ENCODE measurements at regions not wholly inside any gene's neighbourhood (a gene's known extent, or its start where the extent isn't known, plus 50 kb on each side); places are given as distances from the start of the nearest gene placed in this dataset.

- DNase-seq (ENCODE audit: low read depth), result no peak
- no peak overlapping the region for H3K4me3 ChIP-seq (ENCODE audit: low read depth, low read length)
- TF ChIP-seq, protein P1, sequence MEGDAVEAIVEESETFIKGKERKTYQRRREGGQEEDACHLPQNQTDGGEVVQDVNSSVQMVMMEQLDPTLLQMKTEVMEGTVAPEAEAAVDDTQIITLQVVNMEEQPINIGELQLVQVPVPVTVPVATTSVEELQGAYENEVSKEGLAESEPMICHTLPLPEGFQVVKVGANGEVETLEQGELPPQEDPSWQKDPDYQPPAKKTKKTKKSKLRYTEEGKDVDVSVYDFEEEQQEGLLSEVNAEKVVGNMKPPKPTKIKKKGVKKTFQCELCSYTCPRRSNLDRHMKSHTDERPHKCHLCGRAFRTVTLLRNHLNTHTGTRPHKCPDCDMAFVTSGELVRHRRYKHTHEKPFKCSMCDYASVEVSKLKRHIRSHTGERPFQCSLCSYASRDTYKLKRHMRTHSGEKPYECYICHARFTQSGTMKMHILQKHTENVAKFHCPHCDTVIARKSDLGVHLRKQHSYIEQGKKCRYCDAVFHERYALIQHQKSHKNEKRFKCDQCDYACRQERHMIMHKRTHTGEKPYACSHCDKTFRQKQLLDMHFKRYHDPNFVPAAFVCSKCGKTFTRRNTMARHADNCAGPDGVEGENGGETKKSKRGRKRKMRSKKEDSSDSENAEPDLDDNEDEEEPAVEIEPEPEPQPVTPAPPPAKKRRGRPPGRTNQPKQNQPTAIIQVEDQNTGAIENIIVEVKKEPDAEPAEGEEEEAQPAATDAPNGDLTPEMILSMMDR (conservative IDR thresholded peaks at IDR 0.05; ENCODE audit: low read depth, low read length), result no peak
These were observed 146.3 kb downstream of the TMEM132E start for GRCh38 chr17:34725725-34726124.

GRCh38 chr17:34725008-34725407 lies 145.6 kb downstream of the TMEM132E start:
- TF ChIP-seq, protein P1 (conservative IDR thresholded peaks at IDR 0.05; ENCODE audit: low read depth, low read length), result peak; percentile 8

GRCh38 chr17:34723875-34724274 lies 144.5 kb downstream of the TMEM132E start:
- no peak for DNase-seq (ENCODE audit: low read depth)
- TF ChIP-seq, protein P1 (conservative IDR thresholded peaks at IDR 0.05; ENCODE audit: low read depth, low read length), result no peak
- no peak overlapping the region for H3K4me3 ChIP-seq (ENCODE audit: low read depth, low read length)

More at GRCh38 chr17:34725008-34725407, 145.6 kb downstream of the TMEM132E start:
- no peak overlapping the region for H3K4me3 ChIP-seq (ENCODE audit: low read depth, low read length)
- no peak for DNase-seq (ENCODE audit: low read depth)

DNA sequence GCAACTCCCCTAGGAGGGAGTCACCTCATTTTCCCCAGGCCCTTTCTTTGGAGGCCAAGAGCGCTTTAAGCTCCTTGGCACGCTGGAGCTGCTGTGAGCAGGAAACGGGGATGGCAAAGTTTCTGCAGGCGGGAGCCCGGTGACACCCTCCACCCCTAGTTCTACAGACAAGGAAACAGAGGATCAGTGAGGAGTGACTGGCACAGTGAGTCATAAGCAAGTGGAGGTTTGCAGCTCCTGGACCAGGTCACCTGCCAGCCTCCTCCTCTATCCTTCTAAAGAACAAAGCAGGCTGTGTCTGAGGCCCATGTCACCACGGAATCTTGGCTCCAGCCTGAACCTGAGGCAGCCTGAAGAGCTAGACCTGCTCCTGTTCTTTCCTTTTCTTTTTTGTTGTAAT lies 141.9 kb downstream of the TMEM132E start:
- H3K4me3 ChIP-seq (ENCODE audit: low read depth, low read length), result no peak overlapping the region
- no peak for DNase-seq (ENCODE audit: low read depth)
- TF ChIP-seq, protein P1 (conservative IDR thresholded peaks at IDR 0.05; ENCODE audit: low read depth, low read length), result no peak

DNA sequence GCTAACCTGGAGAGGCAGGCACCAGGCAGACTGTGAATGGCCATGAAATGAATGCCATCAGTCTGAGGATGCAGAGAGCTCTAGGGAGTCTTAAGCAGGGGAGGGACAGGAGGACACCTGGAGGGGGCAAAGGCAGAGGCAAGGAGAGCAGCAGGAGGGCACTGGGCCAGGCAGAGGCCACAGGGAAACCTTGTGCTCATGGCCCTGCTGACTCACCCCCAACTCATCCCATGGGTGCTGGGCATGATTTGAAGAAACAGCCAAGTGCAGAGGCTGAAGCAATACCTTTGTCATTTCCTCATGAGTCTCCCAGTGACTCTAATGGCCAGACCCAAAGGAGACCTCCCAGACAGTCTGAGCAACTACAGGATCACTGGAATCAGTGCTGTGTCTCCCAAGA lies 141.4 kb downstream of the TMEM132E start:
- TF ChIP-seq, protein P1 (conservative IDR thresholded peaks at IDR 0.05; ENCODE audit: low read depth, low read length), result no peak
- no peak overlapping the region for H3K4me3 ChIP-seq (ENCODE audit: low read depth, low read length)
- DNase-seq (ENCODE audit: low read depth), result no peak

DNA sequence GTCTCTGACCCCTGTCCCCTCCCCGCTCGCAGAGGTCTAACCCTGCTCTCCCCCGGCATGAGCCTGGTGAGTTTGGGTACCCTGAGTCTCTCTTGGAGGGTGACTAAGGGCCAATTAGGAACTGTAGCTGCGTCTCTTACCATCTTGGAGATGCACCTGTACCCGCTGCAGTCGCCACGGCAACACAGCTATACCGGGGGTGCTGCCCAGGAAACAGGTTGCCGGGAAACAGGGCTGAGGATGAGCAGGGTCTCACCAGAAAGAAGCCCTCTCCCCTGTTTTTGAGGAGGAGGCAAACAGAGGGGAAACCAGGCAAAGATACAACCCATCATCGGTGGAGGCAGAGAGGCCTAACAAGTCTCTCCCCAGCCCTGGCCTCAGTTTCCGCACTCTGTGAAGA lies 140.2 kb downstream of the TMEM132E start:
- TF ChIP-seq, protein P1 (conservative IDR thresholded peaks at IDR 0.05; ENCODE audit: low read depth, low read length), result no peak
- no peak overlapping the region for H3K4me3 ChIP-seq (ENCODE audit: low read depth, low read length)
- DNase-seq (ENCODE audit: low read depth), result no peak

DNA sequence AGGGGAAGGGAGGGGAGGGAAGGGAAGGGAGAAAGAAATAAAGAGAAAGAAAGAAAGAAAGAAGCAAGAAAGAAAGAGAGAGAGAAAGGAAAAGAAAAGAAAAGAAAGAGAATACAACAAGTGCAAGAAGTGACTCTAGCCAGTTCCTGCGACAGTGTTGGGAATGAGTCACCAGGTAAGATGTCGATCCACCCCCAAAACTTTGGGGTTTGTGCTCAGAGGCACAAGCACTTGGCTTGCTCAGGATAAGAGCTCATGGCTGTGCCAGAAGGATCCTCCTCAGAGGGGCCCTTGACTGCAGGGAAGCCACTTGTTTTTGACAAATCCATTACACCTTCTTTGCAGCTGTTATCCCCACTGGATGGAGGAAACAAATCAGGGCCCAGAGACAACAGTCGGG lies 137.7 kb downstream of the TMEM132E start:
- TF ChIP-seq, protein P1 (conservative IDR thresholded peaks at IDR 0.05; ENCODE audit: low read depth, low read length), result no peak
- no peak overlapping the region for H3K4me3 ChIP-seq (ENCODE audit: low read depth, low read length)
- no peak for DNase-seq (ENCODE audit: low read depth)

Measured in epithelial cell of proximal tubule (primary cell).